Suppressor macrophage treated with lipopolysaccharide for 1 hour (primary cell): ENCODE measurements at regions not wholly inside any gene's neighbourhood (a gene's known extent, or its start where the extent isn't known, plus 50 kb on each side); places are given as distances from the start of the nearest gene placed in this dataset.

Source experiments
- DNase-seq, 3 donors: peaks; one replicate each; pipeline ENCODE4 v3.0.0-alpha.2; 2020 to 2022

GRCh38 chr12:125193376-125194152 is 128.3 kb downstream of the AACS start:
- no peak for DNase-seq

GRCh38 chr12:125194163-125194773 is 129.0 kb downstream of the AACS start:
- DNase-seq = no peak

GRCh38 chr12:125194987-125195386 is 129.8 kb downstream of the AACS start:
- no peak for DNase-seq

GRCh38 chr12:125197326-125197725 is 132.1 kb downstream of the AACS start:
- no peak for DNase-seq

GRCh38 chr12:125198652-125199051 is 133.4 kb downstream of the AACS start:
- DNase-seq = no peak

- no peak for DNase-seq
These were observed 135.9 kb downstream of the AACS start for GRCh38 chr12:125201090-125201489.

- no peak for DNase-seq
These were observed 136.7 kb downstream of the AACS start for GRCh38 chr12:125201940-125202339.

- DNase-seq = peak in 1 of 3 donors; percentile 13
These were observed 137.2 kb downstream of the AACS start for GRCh38 chr12:125202421-125202820.

- peak in 1 of 3 donors; percentile 12 for DNase-seq
These were observed 138.0 kb downstream of the AACS start for GRCh38 chr12:125203145-125203765.

GRCh38 chr12:125205386-125205785 is 140.2 kb downstream of the AACS start:
- DNase-seq = no peak

GRCh38 chr12:125206711-125207110 is 141.5 kb downstream of the AACS start:
- no peak for DNase-seq

- no peak for DNase-seq
These were observed 143.1 kb downstream of the AACS start for GRCh38 chr12:125208334-125208733.

- no peak for DNase-seq
These were observed 143.7 kb downstream of the AACS start for GRCh38 chr12:125208942-125209341.

- DNase-seq = no peak
These were observed 145.0 kb downstream of the AACS start for GRCh38 chr12:125210104-125210755.

- DNase-seq = no peak
These were observed 146.2 kb downstream of the AACS start for GRCh38 chr12:125211464-125211863.

GRCh38 chr12:125214289-125214688 is 149.1 kb downstream of the AACS start:
- no peak for DNase-seq

GRCh38 chr12:125216756-125217155 is 151.5 kb downstream of the AACS start:
- no peak for DNase-seq

- DNase-seq = no peak
These were observed 152.1 kb downstream of the AACS start for GRCh38 chr12:125217308-125217707.

- peak; percentile 11 to 64 (median 48) for DNase-seq
These were observed 153.7 kb downstream of the AACS start for GRCh38 chr12:125218952-125219351.

- peak; percentile 3 to 36 (median 13) for DNase-seq
These were observed 155.4 kb downstream of the AACS start for GRCh38 chr12:125220404-125221273.

GRCh38 chr12:125221602-125222001 is 156.4 kb downstream of the AACS start:
- no peak for DNase-seq

GRCh38 chr12:125222876-125223275 is 157.6 kb downstream of the AACS start:
- peak; percentile 66 to 87 (median 84) for DNase-seq
